Skeletal muscle cell (primary cell): ENCODE measurements at regions not wholly inside any gene's neighbourhood (a gene's known extent, or its start where the extent isn't known, plus 50 kb on each side); places are given as distances from the start of the nearest gene placed in this dataset.
A peak's percentile ranks its signal among the peaks of the same experiment; 100 is the strongest.
"Not testable (repeated sequence)": the region's sequence is repeated elsewhere in the genome, so short reads cannot be mapped to it uniquely, and the experiment has no call there.

Experiments used
- DNase-seq: peaks from one replicate; pipeline ENCODE4 v3.0.0-alpha.2; 2010; ENCODE audit warnings: low read depth
- H3K4me3 ChIP-seq: 2 replicates; pipeline ENCODE4 v1.5.1; 2011; ENCODE audit warnings: low read depth, mild to moderate bottlenecking, control low read depth, low read length, moderate library complexity

DNA sequence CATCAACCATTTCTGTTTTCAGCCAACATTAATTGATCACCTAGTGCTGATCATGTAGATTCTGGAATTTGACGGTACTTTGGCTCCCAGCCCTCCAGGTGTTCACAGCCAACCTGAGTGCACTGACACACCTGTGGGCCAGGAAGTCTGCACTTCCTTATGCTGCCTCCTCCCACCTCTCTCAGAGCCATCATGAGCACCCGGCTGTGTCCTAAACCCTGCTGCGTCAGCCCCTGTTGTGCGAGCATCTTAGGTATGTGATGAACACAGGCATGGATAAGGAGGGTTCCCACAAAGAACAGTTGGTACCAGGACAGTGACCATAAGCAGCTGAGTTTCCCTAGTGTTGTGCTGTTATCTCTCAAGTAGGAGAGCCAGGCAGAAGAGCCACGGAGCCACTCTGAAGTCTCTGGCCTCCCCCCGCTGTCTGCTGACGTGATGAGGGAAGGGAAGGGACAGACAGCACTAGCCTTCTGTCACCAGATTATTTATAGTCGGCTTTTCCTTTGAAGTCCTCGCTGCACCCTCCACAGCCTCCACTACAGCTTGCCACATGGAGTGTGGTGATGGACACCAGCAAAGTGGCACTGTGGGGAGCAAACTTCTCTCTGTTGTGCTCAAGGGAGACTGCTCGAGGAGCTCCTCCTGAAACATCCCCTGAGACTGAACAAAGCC is 162.8 kb upstream of the ANKFN1 start:
- no peak for DNase-seq
- H3K4me3 ChIP-seq: no peak overlapping the region

DNA sequence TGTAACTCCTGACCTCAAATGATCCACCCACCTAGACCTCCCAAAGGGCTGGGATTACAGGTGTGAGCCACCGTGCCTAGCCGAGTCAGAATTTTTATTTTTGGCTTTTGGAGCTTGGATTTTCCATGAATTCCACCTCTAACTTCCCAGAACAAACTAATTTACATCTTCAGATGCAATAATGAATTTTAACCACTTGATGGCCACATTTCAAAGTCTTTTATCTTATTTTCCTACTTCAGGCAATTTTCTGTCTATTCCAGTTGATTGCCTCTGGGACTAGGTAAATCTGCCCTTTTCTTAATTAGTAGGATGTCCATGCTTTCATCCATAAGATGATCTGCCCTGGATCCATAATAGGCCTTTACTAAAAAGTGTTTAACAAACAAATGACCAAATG is 156.4 kb upstream of the ANKFN1 start:
- H3K4me3 ChIP-seq: no peak overlapping the region
- DNase-seq: no peak

DNA sequence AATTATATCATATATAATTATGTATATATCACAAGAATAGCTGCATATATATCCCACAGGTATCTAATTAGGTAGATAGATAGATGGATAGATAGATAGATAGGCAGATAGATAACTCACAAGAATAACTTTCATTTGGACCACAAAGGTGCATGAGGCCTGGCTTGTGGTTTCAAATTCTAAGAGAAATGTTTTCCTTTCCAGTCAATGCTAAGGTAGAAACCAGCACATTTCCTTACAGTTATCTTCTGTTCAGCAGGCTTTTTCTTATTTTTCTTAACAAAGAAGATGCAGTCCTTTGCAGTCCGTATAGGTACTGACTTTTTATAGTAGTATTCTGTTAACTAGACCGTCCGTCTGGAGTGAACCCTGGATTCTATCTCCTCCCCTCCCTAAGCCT is 152.9 kb upstream of the ANKFN1 start:
- DNase-seq: no peak
- H3K4me3 ChIP-seq: no peak overlapping the region

DNA sequence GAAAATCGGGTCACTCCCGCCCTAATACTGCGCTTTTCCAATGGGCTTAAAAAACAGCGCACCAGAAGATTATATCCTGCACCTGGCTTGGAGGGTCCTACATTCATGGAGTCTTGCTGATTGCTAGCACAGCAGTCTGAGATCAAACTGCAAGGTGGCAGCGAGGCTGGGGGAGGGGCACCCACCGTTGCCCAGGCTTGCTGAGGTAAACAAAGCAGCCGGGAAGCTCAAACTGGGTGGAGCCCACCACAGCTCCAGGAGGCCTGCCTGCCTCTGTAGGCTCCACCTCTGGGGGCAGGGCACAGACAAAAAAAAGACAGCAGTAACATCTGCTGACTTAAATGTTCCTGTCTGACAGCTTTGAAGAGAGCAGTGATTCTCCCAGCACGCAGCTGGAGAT is 150.6 kb upstream of the ANKFN1 start:
- not testable (repeated sequence) for H3K4me3 ChIP-seq, DNase-seq

DNA sequence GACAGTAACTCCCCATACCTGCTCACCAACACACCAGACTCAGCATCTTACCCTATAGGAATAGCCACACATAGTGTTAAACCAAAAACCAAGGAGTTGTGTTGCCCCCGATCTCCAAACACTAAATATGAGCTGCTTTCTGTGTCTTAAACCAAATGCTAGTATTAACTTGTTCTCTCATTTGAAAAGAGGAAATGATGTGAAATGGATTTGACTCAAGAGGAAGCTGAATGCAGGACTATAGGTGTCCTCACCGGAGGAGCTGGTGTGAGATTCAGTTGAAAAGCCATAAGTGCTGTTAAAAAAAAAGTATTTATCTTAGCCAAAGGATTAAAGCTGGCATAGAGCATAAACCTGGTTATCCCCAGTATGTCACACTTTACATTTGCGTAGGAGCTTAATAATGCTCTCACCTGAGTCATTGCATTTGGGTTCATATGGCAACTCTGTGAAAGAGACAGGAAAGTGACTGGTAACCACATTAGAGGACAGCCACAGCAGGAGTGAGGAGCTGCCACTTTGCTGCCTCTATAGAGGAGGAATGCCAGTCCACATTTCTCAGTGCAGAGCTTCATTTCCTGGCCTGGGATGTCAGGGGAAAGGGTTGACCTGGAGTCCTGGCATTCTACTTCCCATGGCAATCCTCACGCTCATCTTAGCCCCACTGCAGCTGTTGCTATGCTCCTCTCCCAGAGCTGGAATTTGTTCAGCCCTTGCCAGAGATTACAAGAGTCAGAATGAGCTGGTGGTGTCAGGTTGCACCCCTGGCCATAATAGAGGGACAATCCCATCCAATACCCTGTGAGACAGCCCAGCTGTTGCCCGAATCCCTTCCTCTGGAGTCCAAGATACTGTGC is 143.3 kb upstream of the ANKFN1 start:
- DNase-seq: peak; percentile 47
- no peak overlapping the region for H3K4me3 ChIP-seq

DNA sequence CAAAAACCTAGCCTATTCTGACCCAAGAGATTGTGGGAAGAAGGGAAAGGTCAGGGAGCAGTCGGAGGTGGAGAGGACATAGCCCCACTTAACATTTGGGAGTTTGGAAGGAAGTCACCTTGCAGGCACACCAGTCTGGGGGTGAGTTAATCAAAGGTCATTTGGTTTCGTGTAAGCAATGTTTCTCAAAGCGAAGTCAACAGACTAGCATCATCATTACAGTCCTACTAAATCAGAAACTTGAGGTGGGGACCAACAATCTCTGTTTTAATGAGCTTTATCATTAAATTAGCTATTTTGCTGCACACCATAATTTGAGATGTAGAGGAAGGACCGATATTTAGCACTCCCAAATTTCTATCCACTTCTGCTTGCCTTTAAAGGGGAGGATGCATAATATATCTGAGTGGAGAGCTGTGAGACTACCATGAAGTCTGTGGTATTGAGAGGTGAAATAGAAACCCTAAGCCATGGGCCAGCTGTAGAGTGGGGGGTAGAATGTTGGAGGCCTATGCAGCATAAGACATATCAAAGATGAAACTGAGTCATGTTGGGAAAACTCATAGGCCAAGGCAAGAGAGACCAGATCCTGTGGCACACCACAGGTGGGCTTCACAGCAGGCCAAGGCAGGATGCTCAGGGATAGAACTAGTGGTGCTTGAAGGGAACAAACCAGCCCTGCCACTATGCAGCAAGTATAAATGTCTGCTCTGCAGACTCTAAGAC is 141.7 kb upstream of the ANKFN1 start:
- H3K4me3 ChIP-seq: no peak overlapping the region
- no peak for DNase-seq

- DNase-seq: no peak
- H3K4me3 ChIP-seq: no peak overlapping the region
Observed at GRCh38 chr17:56018211-56018610, 135.1 kb upstream of the ANKFN1 start.

DNA sequence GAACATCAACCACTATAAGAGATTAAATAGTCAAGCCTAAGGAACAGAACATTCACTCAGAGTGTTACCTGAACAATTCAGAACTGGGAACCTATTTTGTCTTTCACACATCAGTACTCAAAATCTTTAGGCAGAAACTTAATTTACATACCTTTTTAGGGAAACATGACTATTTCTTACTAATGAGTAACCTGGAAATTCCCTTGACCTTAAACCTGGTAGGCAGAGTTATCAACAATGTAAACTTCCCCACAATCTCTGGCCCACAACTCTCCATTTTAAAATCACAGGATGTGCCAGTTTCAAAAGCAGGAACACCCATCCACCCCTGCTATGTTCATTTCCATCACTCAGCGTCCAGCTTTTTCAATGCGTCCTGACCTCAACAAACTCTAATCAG is 132.9 kb upstream of the ANKFN1 start:
- no peak overlapping the region for H3K4me3 ChIP-seq
- DNase-seq: no peak

GRCh38 chr17:56021681-56022190 is 131.5 kb upstream of the ANKFN1 start:
- DNase-seq: no peak
- no peak overlapping the region for H3K4me3 ChIP-seq

- no peak for DNase-seq
- H3K4me3 ChIP-seq: no peak overlapping the region
Observed at GRCh38 chr17:56023851-56024250, 129.4 kb upstream of the ANKFN1 start.

GRCh38 chr17:56026915-56027314 is 126.4 kb upstream of the ANKFN1 start:
- DNase-seq: no peak

GRCh38 chr17:56028837-56029236 is 124.4 kb upstream of the ANKFN1 start:
- no peak for DNase-seq
- no peak overlapping the region for H3K4me3 ChIP-seq

More at GRCh38 chr17:56026915-56027314, 126.4 kb upstream of the ANKFN1 start:
- H3K4me3 ChIP-seq: no peak overlapping the region

DNA sequence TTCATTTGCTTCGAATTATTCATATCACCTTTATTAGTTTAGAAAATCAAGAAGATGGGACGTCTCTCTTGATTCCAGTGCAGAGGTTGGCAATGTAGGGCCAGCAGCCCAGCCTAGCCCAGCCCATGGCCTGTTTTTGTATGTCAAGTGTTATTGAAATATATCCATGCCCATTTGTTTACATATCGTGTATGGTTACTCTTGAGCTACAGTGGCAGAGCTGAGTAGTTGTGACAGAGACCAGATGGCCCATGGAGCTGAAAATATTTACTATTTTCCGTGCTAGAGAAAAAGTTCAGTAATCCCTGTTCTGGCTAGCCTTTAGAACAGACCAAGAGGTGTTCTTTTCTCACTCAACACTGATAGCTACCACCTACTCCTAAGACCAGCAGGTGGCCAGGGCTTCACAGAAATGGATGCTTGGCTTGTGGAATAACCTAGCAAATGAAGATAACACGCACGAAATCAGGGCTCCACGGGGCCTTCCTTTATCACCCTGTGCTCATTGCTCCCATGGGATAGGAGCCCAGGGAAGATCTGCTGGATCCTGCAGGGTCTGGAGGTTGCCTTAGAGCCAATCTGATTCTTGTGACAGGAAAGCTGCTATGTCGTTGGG is 123.2 kb upstream of the ANKFN1 start:
- H3K4me3 ChIP-seq: no peak overlapping the region
- DNase-seq: no peak

- H3K4me3 ChIP-seq: no peak overlapping the region
- no peak for DNase-seq
Observed at GRCh38 chr17:56031636-56032035, 121.6 kb upstream of the ANKFN1 start.

GRCh38 chr17:56034197-56034635 is 119.1 kb upstream of the ANKFN1 start:
- H3K4me3 ChIP-seq: no peak overlapping the region
- no peak for DNase-seq

DNA sequence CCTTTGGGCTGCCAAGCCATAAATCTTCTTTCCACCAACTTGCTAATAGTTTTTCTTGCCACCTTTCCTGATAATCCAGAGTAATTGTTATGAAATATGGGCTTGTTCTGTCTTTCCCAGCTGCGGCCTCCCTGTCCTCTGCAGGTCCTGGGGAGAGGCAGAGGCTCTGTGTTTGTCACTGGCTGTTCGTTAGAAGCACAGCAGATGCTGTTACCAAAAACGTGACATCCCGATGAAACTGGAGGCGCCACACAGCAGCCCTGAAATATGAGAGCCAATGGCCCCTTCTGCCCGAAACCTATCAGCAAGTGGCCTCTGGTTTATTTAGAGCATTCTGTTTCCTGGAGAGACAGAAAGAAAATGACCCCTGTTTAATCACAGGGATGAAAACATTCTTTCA is 115.1 kb upstream of the ANKFN1 start:
- no peak overlapping the region for H3K4me3 ChIP-seq
- no peak for DNase-seq

GRCh38 chr17:56045872-56046271 is 107.4 kb upstream of the ANKFN1 start:
- DNase-seq: no peak
- H3K4me3 ChIP-seq: no peak overlapping the region

DNA sequence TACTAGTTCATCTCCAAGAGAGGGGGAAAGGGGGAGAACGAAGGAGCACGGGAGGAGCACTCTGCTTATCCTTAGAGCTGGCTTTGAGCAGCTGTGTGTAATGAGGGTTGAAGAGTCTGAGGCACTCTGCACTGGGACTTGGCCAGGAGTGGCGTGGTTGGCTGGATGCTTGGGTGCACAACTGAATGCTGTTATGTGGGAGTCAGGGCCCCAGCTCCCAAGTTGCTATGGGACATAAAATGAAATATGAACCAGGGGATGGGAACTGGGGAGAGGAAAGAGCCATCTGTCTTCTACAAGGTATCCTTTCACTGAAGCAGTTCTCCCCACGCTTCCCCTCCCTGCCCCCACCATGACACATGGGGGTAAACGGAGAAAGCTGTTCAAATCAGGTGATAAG is 105.9 kb upstream of the ANKFN1 start:
- no peak overlapping the region for H3K4me3 ChIP-seq
- no peak for DNase-seq

GRCh38 chr17:56057869-56058268 is 95.4 kb upstream of the ANKFN1 start:
- H3K4me3 ChIP-seq: no peak overlapping the region
- no peak for DNase-seq

DNA sequence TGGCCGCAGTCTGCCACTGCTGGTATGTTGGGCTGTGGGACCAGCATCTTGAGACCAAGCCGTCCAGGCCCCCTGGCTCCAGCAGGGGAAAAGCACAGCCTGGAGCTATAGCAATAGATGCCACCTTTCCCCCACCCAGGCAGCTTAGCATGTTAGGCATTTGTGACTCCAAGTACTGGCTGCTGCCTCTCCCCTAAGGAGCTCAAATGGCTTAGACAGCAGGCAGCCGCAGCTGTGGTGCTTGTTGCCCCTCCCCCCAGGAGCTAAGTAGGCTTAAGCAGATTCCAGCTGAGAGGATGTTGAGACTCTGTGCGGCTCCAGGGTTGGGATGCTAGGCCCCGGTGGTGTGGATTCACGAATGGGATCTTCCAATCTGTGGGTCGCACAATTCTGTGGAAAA is 88.8 kb upstream of the ANKFN1 start:
- no peak overlapping the region for H3K4me3 ChIP-seq
- no peak for DNase-seq
